MM.1S (cell line): ENCODE measurements at regions not wholly inside any gene's neighbourhood (a gene's known extent, or its start where the extent isn't known, plus 50 kb on each side); places are given as distances from the start of the nearest gene placed in this dataset.

Experiments used
- DNase-seq: peaks from one replicate; pipeline ENCODE4 v3.0.0-alpha.2; 2015
- H2AFZ ChIP-seq: fragments of 300-600 bp; sonication (generic); 2 replicates; pipeline ENCODE4 v1.6.0; 2016; ENCODE audit warnings: antibody characterized with exemption, low read length
- H3F3A ChIP-seq: fragments of 300-600 bp; sonication (generic); 2 replicates; pipeline ENCODE4 v1.6.1; 2016; ENCODE audit warnings: mild to moderate bottlenecking, antibody characterized with exemption, low read length, moderate library complexity, mixed read lengths; ENCODE audit not compliant: insufficient read depth
- H3K27ac ChIP-seq: fragments of 300-600 bp; sonication (generic); 2 replicates; pipeline ENCODE4 v1.5.1; 2016; ENCODE audit warnings: mild to moderate bottlenecking, low read length
- H3K27me3 ChIP-seq: fragments of 300-600 bp; sonication (generic); replicated peaks from 2 replicates; pipeline ENCODE4 v1.6.0; 2016; ENCODE audit warnings: low read length; ENCODE audit not compliant: insufficient read depth
- H3K36me3 ChIP-seq: fragments of 300-600 bp; sonication (generic); replicated peaks from 2 replicates; pipeline ENCODE4 v1.6.1; 2016; ENCODE audit warnings: mild to moderate bottlenecking, low read length, mixed read lengths; ENCODE audit not compliant: insufficient read depth
- H3K4me1 ChIP-seq: fragments of 300-600 bp; sonication (generic); 2 replicates; pipeline ENCODE4 v1.6.1; 2016; ENCODE audit warnings: low read length, mixed read lengths
- H3K4me2 ChIP-seq: fragments of 300-600 bp; sonication (generic); 2 replicates; pipeline ENCODE4 v1.6.0; 2016; ENCODE audit warnings: low read depth, low read length
- H3K4me3 ChIP-seq: fragments of 300-600 bp; sonication (generic); 2 replicates; pipeline ENCODE4 v1.5.1; 2016; ENCODE audit warnings: low read length, mixed read lengths
- H3K79me2 ChIP-seq: fragments of 300-600 bp; sonication (generic); 2 replicates; pipeline ENCODE4 v1.6.1; 2016; ENCODE audit warnings: mixed run types, low read length, mixed read lengths
- H3K9ac ChIP-seq: fragments of 300-600 bp; sonication (generic); 2 replicates; pipeline ENCODE4 v1.6.1; 2016; ENCODE audit warnings: low read length, mixed read lengths
- H3K9me2 ChIP-seq: fragments of 300-600 bp; sonication (generic); replicated peaks from 2 replicates; pipeline ENCODE4 v1.6.1; 2016; ENCODE audit warnings: mild to moderate bottlenecking, low read length, mixed read lengths; ENCODE audit not compliant: insufficient read depth
- H3K9me3 ChIP-seq: fragments of 300-600 bp; sonication (generic); replicated peaks from 2 replicates; pipeline ENCODE4 v1.6.1; 2016; ENCODE audit warnings: mild to moderate bottlenecking, low read length, mixed read lengths; ENCODE audit not compliant: insufficient read depth
- H4K20me1 ChIP-seq: fragments of 300-600 bp; sonication (generic); 2 replicates; pipeline ENCODE4 v1.6.1; 2016; ENCODE audit warnings: mild to moderate bottlenecking, low read length, moderate library complexity, mixed read lengths; ENCODE audit not compliant: insufficient read depth
- CTCF ChIP-seq: fragments of 300-600 bp; sonication (generic); IDR thresholded peaks from 2 replicates; pipeline ENCODE4 v1.5.1; 2016; ENCODE audit warnings: antibody characterized with exemption, low read length, mixed read lengths
- EZH2 ChIP-seq: fragments of 300-600 bp; sonication (generic); optimal IDR thresholded peaks from 2 replicates; pipeline ENCODE3; 2017; ENCODE audit warnings: low read depth, mild to moderate bottlenecking, antibody characterized with exemption, low read length, mixed read lengths
- EZH2phosphoT487 ChIP-seq: fragments of 300-600 bp; sonication (generic); IDR thresholded peaks from 2 replicates; pipeline ENCODE4 v1.6.1; 2018; ENCODE audit warnings: antibody characterized with exemption, low read length

DNA sequence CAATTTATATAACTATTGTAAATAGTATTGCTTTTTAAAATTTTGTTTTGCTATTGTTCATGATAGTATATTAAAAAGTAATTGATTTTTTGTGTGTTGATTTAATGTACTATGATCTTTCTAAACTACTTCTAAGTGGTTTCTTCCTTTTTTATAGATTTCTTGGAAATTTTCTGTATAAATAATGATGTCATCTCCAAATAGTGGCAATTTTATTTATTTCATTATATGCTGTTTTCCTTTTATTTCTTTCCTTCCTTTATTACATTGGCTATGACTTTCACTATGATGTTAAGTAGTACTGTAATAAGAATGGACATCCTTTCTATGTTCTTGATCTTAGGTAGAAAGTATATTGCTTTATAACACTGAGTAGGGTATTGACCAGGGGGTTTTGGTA is 451.5 kb upstream of the SPTLC3 start:
- no peaks in the 10 kb centered on the region for H3K9me3 ChIP-seq
- no peaks in the 10 kb centered on the region for H3F3A ChIP-seq
- H3K9me2 ChIP-seq, result no peaks in the 10 kb centered on the region
- no peaks in the 10 kb centered on the region for H3K36me3 ChIP-seq
- H3K4me1 ChIP-seq, result no peaks in the 10 kb centered on the region
- TF ChIP-seq EZH2phosphoT487 (no peak), EZH2 (no peak), CTCF (no peak)
- no peak overlapping the region for H3K9ac ChIP-seq
- H3K4me3 ChIP-seq, result no peak overlapping the region
- H3K27me3 ChIP-seq, result no peaks in the 10 kb centered on the region
- H3K4me2 ChIP-seq, result no peak overlapping the region
- no peaks in the 10 kb centered on the region for H3K79me2 ChIP-seq
- H4K20me1 ChIP-seq, result no peaks in the 10 kb centered on the region
- H3K27ac ChIP-seq, result no peak overlapping the region
- no peak for DNase-seq
- H2AFZ ChIP-seq, result no peak overlapping the region

DNA sequence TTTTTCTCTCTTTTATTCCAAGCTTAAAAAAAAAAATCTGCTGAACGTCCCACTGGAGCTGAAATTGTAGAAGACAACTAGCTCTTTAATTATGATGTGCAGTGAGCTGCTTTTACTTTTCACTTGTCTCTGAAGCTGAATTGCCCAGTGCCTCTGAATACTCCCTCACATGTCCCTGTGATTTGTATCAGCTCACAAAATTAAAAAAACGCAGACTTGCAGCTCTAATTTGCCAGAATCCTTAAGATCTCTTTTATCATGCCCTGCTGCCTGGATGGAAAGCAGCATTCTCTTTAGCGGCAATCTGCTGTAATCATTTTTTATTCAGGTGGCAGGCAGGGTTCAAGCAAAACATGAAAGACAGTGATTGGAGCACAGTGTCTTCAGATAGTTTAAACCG is 443.8 kb upstream of the SPTLC3 start:
- Histone ChIP-seq H3K79me2 (no peaks in the 10 kb centered on the region), H3K4me3 (no peak overlapping the region), H3K36me3 (no peaks in the 10 kb centered on the region), H3K9me2 (no peaks in the 10 kb centered on the region), H3K4me1 (no peaks in the 10 kb centered on the region), H3K9me3 (no peaks in the 10 kb centered on the region), H3K27me3 (no peaks in the 10 kb centered on the region), H4K20me1 (no peaks in the 10 kb centered on the region), H3K27ac (no peak overlapping the region), H3K4me2 (no peak overlapping the region), H3K9ac (no peak overlapping the region), H2AFZ (no peak overlapping the region), H3F3A (no peaks in the 10 kb centered on the region)
- no peak for DNase-seq
- TF ChIP-seq EZH2 (no peak), CTCF (no peak), EZH2phosphoT487 (no peak)

- no peak for DNase-seq
- Histone ChIP-seq H3K4me3 (no peak overlapping the region), H3K27me3 (no peaks in the 10 kb centered on the region), H3F3A (no peaks in the 10 kb centered on the region), H3K27ac (no peak overlapping the region), H2AFZ (no peak overlapping the region), H3K4me2 (no peak overlapping the region), H3K4me1 (no peaks in the 10 kb centered on the region), H3K36me3 (no peaks in the 10 kb centered on the region), H3K9ac (no peak overlapping the region), H3K79me2 (no peaks in the 10 kb centered on the region), H3K9me3 (no peaks in the 10 kb centered on the region), H3K9me2 (no peaks in the 10 kb centered on the region), H4K20me1 (no peaks in the 10 kb centered on the region)
- no peak for TF ChIP-seq EZH2phosphoT487
- TF ChIP-seq CTCF, result no peak
- TF ChIP-seq EZH2, result no peak
These were observed 442.2 kb upstream of the SPTLC3 start for GRCh38 chr20:12566596-12566995.

GRCh38 chr20:12570371-12570770 is 438.4 kb upstream of the SPTLC3 start:
- no peaks in the 10 kb centered on the region for H3F3A ChIP-seq

More at GRCh38 chr20:12570371-12570770, 438.4 kb upstream of the SPTLC3 start:
- Histone ChIP-seq H4K20me1 (no peaks in the 10 kb centered on the region), H3K9me2 (no peaks in the 10 kb centered on the region), H3K4me1 (no peaks in the 10 kb centered on the region), H3K36me3 (no peaks in the 10 kb centered on the region), H2AFZ (no peak overlapping the region), H3K27ac (no peak overlapping the region), H3K27me3 (no peaks in the 10 kb centered on the region), H3K79me2 (no peaks in the 10 kb centered on the region), H3K9me3 (no peaks in the 10 kb centered on the region), H3K4me2 (no peak overlapping the region), H3K9ac (no peak overlapping the region), H3K4me3 (no peak overlapping the region)
- DNase-seq, result peak; percentile 31
- TF ChIP-seq EZH2, result no peak
- TF ChIP-seq EZH2phosphoT487, result no peak
- peak; percentile 66 for TF ChIP-seq CTCF
